NCI-H774 (cell line): ENCODE measurements at regions not wholly inside any gene's neighbourhood (a gene's known extent, or its start where the extent isn't known, plus 50 kb on each side); places are given as distances from the start of the nearest gene placed in this dataset.
A peak's percentile ranks its signal among the peaks of the same experiment; 100 is the strongest.
"Not testable (repeated sequence)": the region's sequence is repeated elsewhere in the genome, so short reads cannot be mapped to it uniquely, and the experiment has no call there.

Experiments used
- DNase-seq: peaks from one replicate; lab custom pipeline; 2025; lab: John Stamatoyannopoulos, UW

- no peak for DNase-seq
Observed at GRCh38 chr12:3420693-3421092, 70.3 kb upstream of the PRMT8 start.

- no peak for DNase-seq
Observed at GRCh38 chr12:3421191-3421978, 69.6 kb upstream of the PRMT8 start.

- not testable (repeated sequence) for DNase-seq
Observed at GRCh38 chr12:3424796-3425195, 66.2 kb upstream of the PRMT8 start.

DNA sequence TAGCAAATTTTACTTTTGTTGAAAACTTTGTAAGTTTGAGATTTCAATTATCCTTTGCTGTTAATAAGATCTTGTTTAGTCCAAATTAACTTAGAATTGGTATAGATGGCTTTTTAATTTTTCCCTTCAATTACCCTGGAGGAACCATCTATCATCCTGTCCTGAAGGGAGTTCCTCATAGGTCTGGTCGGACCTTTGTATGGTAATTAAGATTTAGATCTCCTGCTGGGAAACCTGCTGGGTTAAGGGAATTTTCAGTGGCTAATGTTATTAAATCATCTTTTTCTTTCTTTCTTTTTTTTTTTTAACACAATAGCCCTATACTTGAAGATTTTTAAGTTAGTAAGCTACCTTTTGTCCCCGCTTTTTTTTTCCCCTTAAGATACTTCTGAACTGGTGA, 63.0 kb upstream of the PRMT8 start:
- no peak for DNase-seq

- no peak for DNase-seq
Observed at GRCh38 chr12:3428631-3429030, 62.4 kb upstream of the PRMT8 start.

DNA sequence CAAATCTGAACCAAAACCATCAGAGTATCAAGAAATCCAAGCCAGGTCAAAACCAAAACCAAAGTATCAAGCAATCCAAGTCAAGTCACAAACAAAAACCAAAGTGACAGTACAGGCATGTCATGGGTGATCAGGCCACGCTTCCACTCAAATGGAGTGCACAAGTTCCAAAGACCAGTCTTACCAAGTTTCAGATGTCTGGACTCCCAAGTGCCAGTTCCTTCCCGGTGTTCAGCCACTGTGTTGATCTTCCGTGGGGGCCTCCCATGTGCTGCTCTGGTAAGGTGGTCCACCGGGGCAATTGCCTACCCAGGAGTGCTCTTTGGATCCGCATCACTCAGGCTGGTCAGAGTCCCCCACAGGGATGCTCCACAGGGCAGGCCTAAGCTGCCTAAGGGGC, 61.5 kb upstream of the PRMT8 start:
- DNase-seq, result not testable (repeated sequence)

DNA sequence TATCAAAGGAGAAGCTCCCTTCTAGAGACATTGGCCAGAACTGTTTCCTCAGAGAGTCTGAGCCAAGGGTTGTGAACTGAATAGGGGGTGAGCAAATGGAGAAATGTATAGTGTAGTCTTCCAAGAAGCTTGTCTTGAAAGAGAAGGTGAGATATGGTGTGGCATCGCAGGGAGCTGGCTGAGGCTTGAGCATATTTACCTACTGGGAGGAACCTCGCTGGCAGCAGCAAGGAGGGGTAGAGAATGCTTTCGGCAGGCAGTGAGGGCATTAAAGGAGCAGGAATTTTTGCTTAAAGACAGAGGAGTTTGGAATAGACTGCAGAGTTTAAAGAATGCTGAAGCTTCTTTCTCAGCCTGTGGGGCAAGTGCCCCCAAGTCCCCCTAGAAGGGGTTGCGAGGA, 59.3 kb upstream of the PRMT8 start:
- DNase-seq, result no peak

DNA sequence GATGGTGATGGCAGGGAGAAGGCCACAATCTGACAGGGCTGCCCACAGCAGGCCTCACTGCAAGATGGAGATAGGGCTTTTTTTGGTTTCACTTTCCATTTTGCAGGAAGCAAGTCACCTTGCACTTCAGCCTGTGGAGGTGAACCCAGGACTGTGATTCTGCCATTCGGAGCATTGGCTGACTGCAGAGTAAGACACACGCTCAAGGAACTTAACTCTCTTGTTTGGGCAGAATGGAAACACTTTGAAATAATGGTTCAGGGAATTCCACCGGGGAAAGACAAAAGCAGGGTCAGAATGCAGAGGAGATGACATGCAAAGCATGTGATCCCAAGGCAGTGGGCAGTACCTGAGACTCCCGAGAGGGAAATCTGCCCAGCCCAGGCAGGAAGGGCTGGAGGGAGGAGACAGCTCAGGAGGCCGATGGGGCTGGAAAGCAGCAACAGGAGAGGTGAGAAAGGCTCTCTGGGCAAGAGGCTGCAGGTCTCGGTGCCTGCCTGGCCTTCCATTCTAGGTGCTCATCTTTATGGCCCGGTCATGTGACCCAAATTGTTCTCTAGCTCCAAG, 58.7 kb upstream of the PRMT8 start:
- peak; percentile 65 for DNase-seq

DNA sequence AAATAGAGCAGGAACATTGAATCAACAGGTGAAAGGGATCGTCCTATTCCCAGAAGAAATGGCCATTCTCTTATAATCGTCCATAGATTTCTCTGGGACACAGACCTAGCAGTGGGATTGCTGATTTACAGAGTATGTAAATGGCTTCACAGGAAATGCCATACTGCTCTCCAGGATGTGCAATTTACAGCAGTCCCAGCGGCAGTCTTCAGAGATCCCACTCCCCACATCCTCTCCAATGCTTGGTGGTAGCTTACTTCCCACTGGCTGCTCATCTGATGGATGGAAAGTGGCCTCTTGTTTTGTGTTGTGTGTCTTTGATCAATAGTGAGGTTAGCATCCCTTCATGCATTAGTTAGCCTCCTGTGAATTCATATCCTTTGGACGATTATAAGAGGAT, 58.1 kb upstream of the PRMT8 start:
- DNase-seq, result no peak

- peak; percentile 86 for DNase-seq
Observed at GRCh38 chr12:3436461-3437065, 54.4 kb upstream of the PRMT8 start.

- no peak for DNase-seq
Observed at GRCh38 chr12:3437986-3438385, 53.0 kb upstream of the PRMT8 start.

DNA sequence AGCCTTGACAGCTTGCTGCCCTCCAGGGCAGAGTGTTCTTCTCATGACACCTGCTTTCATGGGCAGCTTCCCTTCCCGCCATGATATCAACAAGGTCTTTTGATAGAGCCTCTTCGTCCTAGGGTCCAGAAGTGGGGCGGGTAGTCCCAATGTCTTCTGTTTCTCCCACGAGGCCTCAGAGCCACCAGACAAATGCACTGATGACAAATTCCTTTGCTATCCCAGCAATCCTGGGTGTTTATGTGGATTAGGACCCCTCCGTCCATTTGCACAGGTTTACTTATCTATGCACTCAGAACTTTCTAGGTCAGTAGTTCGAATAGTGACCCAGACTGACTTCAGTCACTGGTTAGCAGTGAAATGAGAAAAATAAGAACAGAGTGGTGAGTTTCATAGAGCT, 52.6 kb upstream of the PRMT8 start:
- no peak for DNase-seq
